ENCODE measurements at regions not wholly inside any gene's neighbourhood (a gene's known extent, or its start where the extent isn't known, plus 50 kb on each side); places are given as distances from the start of the nearest gene placed in this dataset.
A peak's percentile ranks its signal among the peaks of the same experiment; 100 is the strongest.

GRCh38 chr4:127113844-127114362 lies 518.9 kb upstream of the INTU start:
- Histone ChIP-seq H3K27me3 (no peaks in the 10 kb centered on the region), H3K4me1 (no peaks in the 10 kb centered on the region), H3K36me3 (no peaks in the 10 kb centered on the region), H3K4me3 (no peak overlapping the region), H3K27ac (no peak overlapping the region), H3K9me3 (peaks cover 0 to 15% (median 0%) of the 10 kb centered on the region in 3 donors)
- no peak for ATAC-seq
- no peak for TF ChIP-seq EP300 (IDR thresholded peaks at IDR 0.05)
- no peak for TF ChIP-seq CTCF (IDR thresholded peaks at IDR 0.05)
- no peak for TF ChIP-seq POLR2AphosphoS5 (IDR thresholded peaks at IDR 0.05)
- no peak for TF ChIP-seq POLR2A (IDR thresholded peaks at IDR 0.05)

GRCh38 chr4:127118681-127119080 lies 514.1 kb upstream of the INTU start:
- no peaks in the 10 kb centered on the region for H3K27me3 ChIP-seq
- no peaks in the 10 kb centered on the region for H3K9me3 ChIP-seq
- no peaks in the 10 kb centered on the region for H3K36me3 ChIP-seq
- ATAC-seq: no peak
- 85 to 88% methylated on average over 3 of the region's 3 CpGs for WGBS, 2 donors (ENCODE audit: low coverage in 1 of 2)
- H3K4me3 ChIP-seq: no peak overlapping the region
- no peak overlapping the region for H3K27ac ChIP-seq
- TF ChIP-seq POLR2AphosphoS5 (IDR thresholded peaks at IDR 0.05): no peak
- no peak for TF ChIP-seq POLR2A (IDR thresholded peaks at IDR 0.05)
- no peak for TF ChIP-seq CTCF (IDR thresholded peaks at IDR 0.05)
- TF ChIP-seq EP300 (IDR thresholded peaks at IDR 0.05): no peak
- H3K4me1 ChIP-seq: no peaks in the 10 kb centered on the region

- Histone ChIP-seq H3K4me3 (no peak overlapping the region), H3K27ac (no peak overlapping the region), H3K36me3 (no peaks in the 10 kb centered on the region), H3K9me3 (no peaks in the 10 kb centered on the region), H3K4me1 (no peaks in the 10 kb centered on the region), H3K27me3 (no peaks in the 10 kb centered on the region)
- no peak for TF ChIP-seq EP300 (IDR thresholded peaks at IDR 0.05)
- TF ChIP-seq CTCF (IDR thresholded peaks at IDR 0.05): no peak
- no peak for TF ChIP-seq POLR2AphosphoS5 (IDR thresholded peaks at IDR 0.05)
- TF ChIP-seq POLR2A (IDR thresholded peaks at IDR 0.05): no peak
- 80 to 87% methylated on average over 11 of the region's 11 CpGs for WGBS, 2 donors (ENCODE audit: low coverage in 1 of 2)
- ATAC-seq: no peak
Observed at GRCh38 chr4:127120441-127121090, 512.2 kb upstream of the INTU start.

DNA sequence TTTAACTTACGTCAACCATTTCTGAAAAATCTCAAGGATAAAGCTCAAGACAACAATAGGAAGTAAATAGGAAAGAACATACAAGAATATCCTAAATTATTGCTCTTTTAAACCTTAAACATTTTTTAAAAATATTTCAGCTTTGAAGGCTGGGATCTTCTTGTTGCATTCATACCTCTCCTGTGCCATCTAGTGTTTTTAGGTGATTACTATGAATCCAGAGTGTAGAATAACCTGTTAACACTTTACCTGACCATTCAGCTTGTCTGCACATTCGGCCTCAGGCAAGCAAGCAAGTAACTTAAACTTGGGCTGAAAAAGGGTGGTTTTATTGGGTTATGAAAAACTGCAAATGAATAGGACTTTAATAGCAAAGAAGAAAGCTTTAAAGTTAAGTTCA lies 507.8 kb upstream of the INTU start:
- no peak for ATAC-seq
- Histone ChIP-seq H3K27ac (no peak overlapping the region), H3K9me3 (no peaks in the 10 kb centered on the region), H3K36me3 (no peaks in the 10 kb centered on the region), H3K4me3 (no peak overlapping the region), H3K4me1 (no peaks in the 10 kb centered on the region), H3K27me3 (no peaks in the 10 kb centered on the region)
- 92 to 100% methylated on average over 1 to 2 of the region's 2 CpGs for WGBS, 2 donors (ENCODE audit: low coverage in 1 of 2)
- no peak for TF ChIP-seq POLR2A (IDR thresholded peaks at IDR 0.05)
- peak in 1 of 4 experiments; percentile 18 for TF ChIP-seq CTCF (IDR thresholded peaks at IDR 0.05)
- no peak for TF ChIP-seq POLR2AphosphoS5 (IDR thresholded peaks at IDR 0.05)

- no peak for ATAC-seq
- Histone ChIP-seq H3K9me3 (no peaks in the 10 kb centered on the region), H3K27ac (no peak overlapping the region), H3K27me3 (no peaks in the 10 kb centered on the region), H3K36me3 (no peaks in the 10 kb centered on the region), H3K4me3 (no peak overlapping the region), H3K4me1 (no peaks in the 10 kb centered on the region)
- TF ChIP-seq POLR2AphosphoS5 (IDR thresholded peaks at IDR 0.05): no peak
- TF ChIP-seq POLR2A (IDR thresholded peaks at IDR 0.05): no peak
- no peak for TF ChIP-seq EP300 (IDR thresholded peaks at IDR 0.05)
- TF ChIP-seq CTCF (IDR thresholded peaks at IDR 0.05): no peak
- WGBS, 2 donors (ENCODE audit: low coverage in 1 of 2): 62 to 87% methylated on average over 1 of the region's 1 CpG
Observed at GRCh38 chr4:127126718-127127117, 506.0 kb upstream of the INTU start.
